ENCODE measurements at regions not wholly inside any gene's neighbourhood (a gene's known extent, or its start where the extent isn't known, plus 50 kb on each side); places are given as distances from the start of the nearest gene placed in this dataset.
"Not testable (repeated sequence)": the region's sequence is repeated elsewhere in the genome, so short reads cannot be mapped to it uniquely, and the experiment has no call there.

DNA sequence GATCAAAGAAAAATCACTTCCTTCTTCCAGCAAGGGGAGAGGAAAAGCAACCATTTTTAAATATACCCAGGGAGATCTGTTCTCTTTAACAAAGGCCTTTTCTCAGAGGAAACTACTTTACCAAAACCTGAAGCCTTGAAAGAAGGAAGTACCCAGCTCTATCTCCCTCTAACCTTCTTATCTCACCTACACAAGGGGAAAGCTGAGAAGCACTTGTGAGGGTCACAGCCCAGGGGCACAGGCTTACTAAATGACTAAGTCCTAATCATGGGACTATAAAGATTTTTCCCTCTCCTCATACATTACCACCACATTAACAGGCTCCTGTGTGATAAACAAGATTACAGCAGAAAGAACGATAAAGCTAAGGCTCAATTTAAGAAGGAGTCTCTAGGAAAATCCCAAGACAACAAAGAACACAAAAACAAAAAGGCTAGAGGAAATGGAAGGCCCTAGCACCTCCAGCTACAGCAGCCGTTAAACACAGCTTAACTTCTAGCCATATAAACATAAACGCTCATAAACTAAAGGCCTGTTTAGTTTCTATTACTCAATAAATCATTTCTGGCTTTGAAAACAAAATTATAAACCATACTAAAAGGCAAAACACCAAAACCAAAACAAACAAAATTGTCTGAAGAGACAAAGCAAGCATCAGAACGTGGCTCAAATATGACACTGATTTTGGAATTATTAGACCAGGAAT is 284.9 kb upstream of the ECI2 start:
- ATAC-seq (no peak), DNase-seq (no peak)
- intact Hi-C loops (cut with DNase I) = no loop called here
- Histone ChIP-seq H3K27me3 (ENCODE audit: control insufficient read depth, insufficient read depth) (no peaks in the 10 kb centered on the region), H3K27ac (ENCODE audit: low read length) (no peak overlapping the region), H3K4me3 (ENCODE audit: low read length) (no peak overlapping the region), H3K4me1 (ENCODE audit: control insufficient read depth, insufficient read depth, low read length) (no peaks in the 10 kb centered on the region), H3K9me3 (ENCODE audit: control insufficient read depth, low read length) (no peaks in the 10 kb centered on the region)
- 83% methylated on average over 4 of the region's 4 CpGs for WGBS

DNA sequence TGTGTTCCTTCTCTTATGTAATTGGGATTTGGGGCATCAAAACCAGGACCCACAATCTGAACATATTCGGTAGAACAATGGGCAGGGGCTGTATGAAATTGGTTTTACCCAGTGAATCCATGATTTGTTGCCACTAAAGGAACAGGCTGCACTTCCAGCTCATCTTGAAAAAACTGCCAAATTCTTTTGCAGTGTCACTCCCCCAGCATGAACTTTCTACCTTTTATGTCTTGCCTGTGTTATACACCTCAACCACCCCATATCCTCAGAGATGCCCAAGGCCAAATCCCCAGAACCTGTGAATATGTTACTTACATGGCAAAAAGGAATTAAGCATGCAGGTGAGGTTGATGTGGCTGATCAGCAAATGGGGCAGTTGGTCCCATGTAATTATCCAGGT is 280.2 kb upstream of the ECI2 start:
- Histone ChIP-seq H3K4me3 (ENCODE audit: low read length) (no peak overlapping the region), H3K9me3 (ENCODE audit: control insufficient read depth, low read length) (no peaks in the 10 kb centered on the region), H3K4me1 (ENCODE audit: control insufficient read depth, insufficient read depth, low read length) (peaks cover 2% of the 10 kb centered on the region), H3K27ac (ENCODE audit: low read length) (no peak overlapping the region), H3K27me3 (ENCODE audit: control insufficient read depth, insufficient read depth) (no peaks in the 10 kb centered on the region)
- 53% methylated on average over 1 of the region's 1 CpG for WGBS
- ATAC-seq = no peak
- DNase-seq = no peak
- intact Hi-C loops (cut with DNase I) = no loop called here

DNA sequence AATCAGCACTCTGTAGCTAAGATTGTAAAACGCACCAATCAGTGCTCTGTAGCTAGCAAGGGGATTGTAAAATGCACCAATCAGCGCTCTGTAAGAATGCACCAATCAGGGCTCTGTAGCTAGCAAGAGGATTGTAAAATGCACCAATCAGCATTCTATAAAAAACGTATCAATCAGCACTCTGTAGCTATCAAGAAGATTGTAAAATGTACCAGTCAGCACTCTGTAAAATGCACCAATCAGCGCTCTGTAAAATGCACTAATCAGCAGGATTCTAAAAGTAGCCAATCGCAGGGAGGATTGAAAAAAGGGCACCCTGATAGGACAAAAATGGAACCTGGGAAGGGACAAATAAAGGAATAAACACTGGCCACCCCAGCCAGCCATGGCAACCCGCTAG is 278.7 kb upstream of the ECI2 start:
- WGBS = 74% methylated on average over 6 of the region's 6 CpGs
- H3K9me3 ChIP-seq (ENCODE audit: control insufficient read depth, low read length); ATAC-seq; H3K27ac ChIP-seq (ENCODE audit: low read length); H3K4me3 ChIP-seq (ENCODE audit: low read length); intact Hi-C loops (cut with DNase I); H3K4me1 ChIP-seq (ENCODE audit: control insufficient read depth, insufficient read depth, low read length); DNase-seq; H3K27me3 ChIP-seq (ENCODE audit: control insufficient read depth, insufficient read depth): not testable (repeated sequence)

GRCh38 chr6:4413073-4413472 is 277.7 kb upstream of the ECI2 start:
- ATAC-seq = peak in 1 of 2 donors; percentile 56
- no peak for DNase-seq
- intact Hi-C loops (cut with DNase I) = no loop called here
- H3K9me3 ChIP-seq (ENCODE audit: control insufficient read depth, low read length) = no peaks in the 10 kb centered on the region
- no peak overlapping the region for H3K4me3 ChIP-seq (ENCODE audit: low read length)
- peaks cover 2% of the 10 kb centered on the region for H3K4me1 ChIP-seq (ENCODE audit: control insufficient read depth, insufficient read depth, low read length)
- H3K27me3 ChIP-seq (ENCODE audit: control insufficient read depth, insufficient read depth) = no peaks in the 10 kb centered on the region
- 53% methylated on average over 3 of the region's 3 CpGs for WGBS
- H3K27ac ChIP-seq (ENCODE audit: low read length) = no peak overlapping the region

GRCh38 chr6:4412488-4412887 is 277.1 kb upstream of the ECI2 start:
- H3K9me3 ChIP-seq (ENCODE audit: control insufficient read depth, low read length) = no peaks in the 10 kb centered on the region
- H3K4me3 ChIP-seq (ENCODE audit: low read length) = no peak overlapping the region
- ATAC-seq = peak; percentile 37 to 69
- intact Hi-C loops (cut with DNase I) = no loop called here
- 62% methylated on average over 2 of the region's 2 CpGs for WGBS
- peaks cover 2% of the 10 kb centered on the region for H3K4me1 ChIP-seq (ENCODE audit: control insufficient read depth, insufficient read depth, low read length)
- peak in 1 of 3 donors; percentile 53 for DNase-seq
- H3K27me3 ChIP-seq (ENCODE audit: control insufficient read depth, insufficient read depth) = no peaks in the 10 kb centered on the region
- no peak overlapping the region for H3K27ac ChIP-seq (ENCODE audit: low read length)

DNA sequence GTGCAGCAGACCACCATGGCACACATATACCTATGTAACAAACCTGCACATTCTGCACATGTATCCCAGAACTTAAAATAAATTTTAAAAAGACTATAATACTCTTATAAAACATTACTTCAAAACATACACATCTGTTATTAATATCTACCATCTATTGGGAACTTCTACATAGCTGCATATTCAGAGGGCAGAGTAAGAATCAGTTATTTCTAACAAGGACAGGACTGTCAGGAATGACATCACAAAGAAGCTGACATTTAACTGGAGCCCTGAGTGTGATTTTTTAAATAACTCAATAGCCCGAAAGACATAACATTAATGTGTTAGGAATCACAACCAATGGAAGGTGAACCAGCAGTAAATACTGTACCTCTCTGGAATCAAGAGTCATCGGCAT is 276.7 kb upstream of the ECI2 start:
- Histone ChIP-seq H3K4me1 (ENCODE audit: control insufficient read depth, insufficient read depth, low read length) (peaks cover 2% of the 10 kb centered on the region), H3K27me3 (ENCODE audit: control insufficient read depth, insufficient read depth) (no peaks in the 10 kb centered on the region), H3K4me3 (ENCODE audit: low read length) (no peak overlapping the region), H3K27ac (ENCODE audit: low read length) (no peak overlapping the region), H3K9me3 (ENCODE audit: control insufficient read depth, low read length) (no peaks in the 10 kb centered on the region)
- ATAC-seq (no peak), DNase-seq (no peak)
- 31% methylated on average over 2 of the region's 2 CpGs for WGBS
- intact Hi-C loops (cut with DNase I) = no loop called here

- H3K4me1 ChIP-seq (ENCODE audit: control insufficient read depth, insufficient read depth, low read length); ATAC-seq; H3K9me3 ChIP-seq (ENCODE audit: control insufficient read depth, low read length); H3K27me3 ChIP-seq (ENCODE audit: control insufficient read depth, insufficient read depth); intact Hi-C loops (cut with DNase I); H3K4me3 ChIP-seq (ENCODE audit: low read length); DNase-seq; H3K27ac ChIP-seq (ENCODE audit: low read length): not testable (repeated sequence)
- 86% methylated on average over 1 of the region's 1 CpG for WGBS
These were observed 272.3 kb upstream of the ECI2 start for GRCh38 chr6:4407710-4408109.

DNA sequence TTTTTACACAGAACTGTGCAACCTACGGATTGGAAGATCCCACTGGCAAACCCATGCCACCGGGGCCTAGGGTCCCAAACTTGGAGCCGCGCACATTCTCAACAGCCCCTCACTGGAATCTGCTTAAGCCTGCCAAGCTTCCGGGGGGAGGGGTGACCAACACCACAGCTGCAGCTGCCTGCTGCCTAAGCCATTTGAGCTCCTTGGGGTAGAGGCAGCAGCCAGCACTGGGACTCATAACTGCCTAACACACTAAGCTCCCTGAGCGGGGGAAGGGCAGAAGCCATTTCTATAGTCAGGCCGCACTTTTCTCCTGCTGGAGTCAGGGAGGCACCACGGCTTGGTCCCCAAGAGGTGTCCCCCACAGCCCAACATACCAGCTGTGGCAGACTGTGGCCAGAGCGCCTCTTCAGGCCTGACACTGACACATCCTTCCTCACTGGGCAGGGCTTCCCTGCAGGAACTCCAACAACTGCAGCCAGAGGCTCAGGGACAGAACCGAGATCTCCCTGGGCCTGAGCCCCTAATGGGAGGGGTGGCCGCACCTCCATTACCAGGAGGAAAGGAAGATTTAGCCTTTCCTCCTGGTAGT is 270.3 kb upstream of the ECI2 start:
- intact Hi-C loops (cut with DNase I) = no loop called here

GRCh38 chr6:4404415-4404814 is 269.0 kb upstream of the ECI2 start:
- no peaks in the 10 kb centered on the region for H3K27me3 ChIP-seq (ENCODE audit: control insufficient read depth, insufficient read depth)
- ATAC-seq (no peak), DNase-seq (no peak)
- 80% methylated on average over 2 of the region's 2 CpGs for WGBS
- intact Hi-C loops (cut with DNase I) = no loop called here
- H3K4me3 ChIP-seq (ENCODE audit: low read length) = no peak overlapping the region
- no peaks in the 10 kb centered on the region for H3K9me3 ChIP-seq (ENCODE audit: control insufficient read depth, low read length)
- H3K27ac ChIP-seq (ENCODE audit: low read length) = no peak overlapping the region
- peaks cover 6% of the 10 kb centered on the region for H3K4me1 ChIP-seq (ENCODE audit: control insufficient read depth, insufficient read depth, low read length)

More for the DNA sequence above, 270.3 kb upstream of the ECI2 start:
- no peak overlapping the region for H3K4me3 ChIP-seq (ENCODE audit: low read length)
- DNase-seq = no peak
- peaks cover 3% of the 10 kb centered on the region for H3K4me1 ChIP-seq (ENCODE audit: control insufficient read depth, insufficient read depth, low read length)
- no peaks in the 10 kb centered on the region for H3K27me3 ChIP-seq (ENCODE audit: control insufficient read depth, insufficient read depth)
- WGBS = 76% methylated on average over 11 of the region's 11 CpGs
- ATAC-seq = no peak
- no peak overlapping the region for H3K27ac ChIP-seq (ENCODE audit: low read length)
- no peaks in the 10 kb centered on the region for H3K9me3 ChIP-seq (ENCODE audit: control insufficient read depth, low read length)

DNA sequence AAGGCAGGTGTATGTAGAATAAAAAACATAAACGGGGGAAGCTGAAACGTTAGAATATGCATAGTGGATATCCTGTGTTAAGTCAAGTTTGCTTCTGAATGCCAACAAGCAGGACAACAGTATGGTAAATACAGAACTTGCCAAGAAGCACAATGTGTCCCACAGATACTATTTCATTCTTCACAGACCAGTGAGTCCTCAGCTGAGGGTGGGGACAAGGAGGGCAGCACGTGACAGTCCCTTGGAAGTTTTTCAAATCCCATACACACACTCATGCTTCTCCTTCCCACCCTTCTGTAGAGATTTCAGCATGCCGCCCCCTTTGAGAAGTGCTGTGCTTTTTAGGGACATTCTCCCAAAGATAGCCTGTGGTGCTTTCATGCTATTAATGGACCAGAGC is 268.5 kb upstream of the ECI2 start:
- Histone ChIP-seq H3K27ac (ENCODE audit: low read length) (no peak overlapping the region), H3K9me3 (ENCODE audit: control insufficient read depth, low read length) (no peaks in the 10 kb centered on the region), H3K27me3 (ENCODE audit: control insufficient read depth, insufficient read depth) (no peaks in the 10 kb centered on the region), H3K4me1 (ENCODE audit: control insufficient read depth, insufficient read depth, low read length) (peaks cover 6% of the 10 kb centered on the region), H3K4me3 (ENCODE audit: low read length) (no peak overlapping the region)
- DNase-seq (no peak), ATAC-seq (peak; percentile 65 to 73)
- 35% methylated on average over 4 of the region's 4 CpGs for WGBS
- intact Hi-C loops (cut with DNase I) = no loop called here

- Histone ChIP-seq H3K9me3 (ENCODE audit: control insufficient read depth, low read length) (no peaks in the 10 kb centered on the region), H3K27me3 (ENCODE audit: control insufficient read depth, insufficient read depth) (no peaks in the 10 kb centered on the region), H3K4me1 (ENCODE audit: control insufficient read depth, insufficient read depth, low read length) (peaks cover 6% of the 10 kb centered on the region), H3K27ac (ENCODE audit: low read length) (peak overlapping the region; percentile 34), H3K4me3 (ENCODE audit: low read length) (no peak overlapping the region)
- DNase-seq (no peak), ATAC-seq (peak in 1 of 2 donors; percentile 34)
- intact Hi-C loops (cut with DNase I) = no loop called here
- 82% methylated on average over 12 of the region's 12 CpGs for WGBS
These were observed 267.8 kb upstream of the ECI2 start for GRCh38 chr6:4403023-4403752.

Measured in right cardiac atrium (tissue), 5 donors.